ENCODE measurements at regions not wholly inside any gene's neighbourhood (a gene's known extent, or its start where the extent isn't known, plus 50 kb on each side); places are given as distances from the start of the nearest gene placed in this dataset.

GRCh38 chr7:115233809-115234208 is 311.9 kb downstream of the MDFIC start:
- Histone ChIP-seq H3K9ac (ENCODE audit: low read length) (no peak overlapping the region), H3K9me3 (ENCODE audit: low read length) (no peaks in the 10 kb centered on the region), H3K27me3 (ENCODE audit: insufficient read depth, low read length) (no peaks in the 10 kb centered on the region), H3K4me3 (ENCODE audit: low read depth, low read length, poor library complexity, severe bottlenecking) (no peak overlapping the region), H3K4me2 (ENCODE audit: low read length) (no peak overlapping the region), H3K4me1 (ENCODE audit: insufficient read depth, low read length, severe bottlenecking) (no peaks in the 10 kb centered on the region), H3K79me2 (ENCODE audit: insufficient read depth, low read length) (no peaks in the 10 kb centered on the region), H3F3A (ENCODE audit: insufficient read depth, low read length) (no peaks in the 10 kb centered on the region), H3K36me3 (ENCODE audit: insufficient read depth, low read length) (no peaks in the 10 kb centered on the region), H3K27ac (ENCODE audit: low read depth, low read length, poor library complexity, severe bottlenecking) (no peak overlapping the region), H2AFZ (ENCODE audit: low read length) (no peak overlapping the region), H4K20me1 (ENCODE audit: insufficient read depth, low read length) (no peaks in the 10 kb centered on the region), H3K9me2 (ENCODE audit: low read depth, low read length) (no peaks in the 10 kb centered on the region)
- TF ChIP-seq EZH2 (IDR thresholded peaks at IDR 0.05; ENCODE audit: borderline replicate concordance, low read length) (no peak), CTCF (IDR thresholded peaks at IDR 0.05; ENCODE audit: low read length) (no peak)

GRCh38 chr7:115232041-115232440 is 310.1 kb downstream of the MDFIC start:
- Histone ChIP-seq H3K4me1 (ENCODE audit: insufficient read depth, low read length, severe bottlenecking) (no peaks in the 10 kb centered on the region), H3F3A (ENCODE audit: insufficient read depth, low read length) (no peaks in the 10 kb centered on the region), H4K20me1 (ENCODE audit: insufficient read depth, low read length) (no peaks in the 10 kb centered on the region), H3K79me2 (ENCODE audit: insufficient read depth, low read length) (no peaks in the 10 kb centered on the region), H3K27me3 (ENCODE audit: insufficient read depth, low read length) (no peaks in the 10 kb centered on the region), H3K4me2 (ENCODE audit: low read length) (no peak overlapping the region), H3K27ac (ENCODE audit: low read depth, low read length, poor library complexity, severe bottlenecking) (no peak overlapping the region), H3K9ac (ENCODE audit: low read length) (no peak overlapping the region), H3K36me3 (ENCODE audit: insufficient read depth, low read length) (no peaks in the 10 kb centered on the region), H3K4me3 (ENCODE audit: low read depth, low read length, poor library complexity, severe bottlenecking) (no peak overlapping the region), H3K9me3 (ENCODE audit: low read length) (no peaks in the 10 kb centered on the region), H3K9me2 (ENCODE audit: low read depth, low read length) (no peaks in the 10 kb centered on the region), H2AFZ (ENCODE audit: low read length) (no peak overlapping the region)
- TF ChIP-seq EZH2 (IDR thresholded peaks at IDR 0.05; ENCODE audit: borderline replicate concordance, low read length) (no peak), CTCF (IDR thresholded peaks at IDR 0.05; ENCODE audit: low read length) (no peak)

GRCh38 chr7:115230882-115231571 is 309.1 kb downstream of the MDFIC start:
- H3K4me2 ChIP-seq (ENCODE audit: low read length), result no peak overlapping the region
- H3K9me2 ChIP-seq (ENCODE audit: low read depth, low read length), result no peaks in the 10 kb centered on the region
- no peaks in the 10 kb centered on the region for H4K20me1 ChIP-seq (ENCODE audit: insufficient read depth, low read length)
- no peaks in the 10 kb centered on the region for H3K4me1 ChIP-seq (ENCODE audit: insufficient read depth, low read length, severe bottlenecking)
- H3K27me3 ChIP-seq (ENCODE audit: insufficient read depth, low read length), result no peaks in the 10 kb centered on the region
- no peak overlapping the region for H3K9ac ChIP-seq (ENCODE audit: low read length)
- no peak overlapping the region for H3K27ac ChIP-seq (ENCODE audit: low read depth, low read length, poor library complexity, severe bottlenecking)
- no peak overlapping the region for H2AFZ ChIP-seq (ENCODE audit: low read length)
- H3F3A ChIP-seq (ENCODE audit: insufficient read depth, low read length), result no peaks in the 10 kb centered on the region
- no peak overlapping the region for H3K4me3 ChIP-seq (ENCODE audit: low read depth, low read length, poor library complexity, severe bottlenecking)
- TF ChIP-seq CTCF (IDR thresholded peaks at IDR 0.05; ENCODE audit: low read length) (no peak), EZH2 (IDR thresholded peaks at IDR 0.05; ENCODE audit: borderline replicate concordance, low read length) (no peak)
- no peaks in the 10 kb centered on the region for H3K79me2 ChIP-seq (ENCODE audit: insufficient read depth, low read length)
- no peaks in the 10 kb centered on the region for H3K36me3 ChIP-seq (ENCODE audit: insufficient read depth, low read length)
- H3K9me3 ChIP-seq (ENCODE audit: low read length), result no peaks in the 10 kb centered on the region

Measured in OCI-LY1 (cell line).